ENCODE measurements at regions not wholly inside any gene's neighbourhood (a gene's known extent, or its start where the extent isn't known, plus 50 kb on each side); places are given as distances from the start of the nearest gene placed in this dataset.

- intact Hi-C loops (cut with micrococcal nuclease), result no loop called here
These were observed 262.6 kb upstream of the LYZL1 start for GRCh38 chr10:29026065-29026797.

- intact Hi-C loops (cut with micrococcal nuclease), result no loop called here
These were observed 261.9 kb upstream of the LYZL1 start for GRCh38 chr10:29026802-29027580.

GRCh38 chr10:29028486-29028885 is 260.4 kb upstream of the LYZL1 start:
- intact Hi-C loops (cut with micrococcal nuclease), result no loop called here

- intact Hi-C loops (cut with micrococcal nuclease), result no loop called here
These were observed 258.0 kb upstream of the LYZL1 start for GRCh38 chr10:29030900-29031299.

- intact Hi-C loops (cut with micrococcal nuclease), result no loop called here
These were observed 256.7 kb upstream of the LYZL1 start for GRCh38 chr10:29032169-29032568.

GRCh38 chr10:29033311-29033940 is 255.4 kb upstream of the LYZL1 start:
- intact Hi-C loops (cut with micrococcal nuclease), result no loop called here

GRCh38 chr10:29034592-29034991 is 254.3 kb upstream of the LYZL1 start:
- intact Hi-C loops (cut with micrococcal nuclease), result no loop called here

GRCh38 chr10:29035721-29036120 is 253.1 kb upstream of the LYZL1 start:
- intact Hi-C loops (cut with micrococcal nuclease), result no loop called here

- intact Hi-C loops (cut with micrococcal nuclease), result no loop called here
These were observed 251.3 kb upstream of the LYZL1 start for GRCh38 chr10:29037348-29038113.

- intact Hi-C loops (cut with micrococcal nuclease), result no loop called here
These were observed 249.8 kb upstream of the LYZL1 start for GRCh38 chr10:29039091-29039490.

GRCh38 chr10:29039677-29040189 is 249.1 kb upstream of the LYZL1 start:
- intact Hi-C loops (cut with micrococcal nuclease), result no loop called here

GRCh38 chr10:29041616-29042015 is 247.3 kb upstream of the LYZL1 start:
- intact Hi-C loops (cut with micrococcal nuclease), result no loop called here

- intact Hi-C loops (cut with micrococcal nuclease), result no loop called here
These were observed 240.4 kb upstream of the LYZL1 start for GRCh38 chr10:29048506-29048905.

- intact Hi-C loops (cut with micrococcal nuclease), result no loop called here
These were observed 238.8 kb upstream of the LYZL1 start for GRCh38 chr10:29050081-29050480.

- intact Hi-C loops (cut with micrococcal nuclease), result no loop called here
These were observed 233.8 kb upstream of the LYZL1 start for GRCh38 chr10:29055101-29055500.

- intact Hi-C loops (cut with micrococcal nuclease), result no loop called here
These were observed 232.1 kb upstream of the LYZL1 start for GRCh38 chr10:29056729-29057128.

- intact Hi-C loops (cut with micrococcal nuclease), result no loop called here
These were observed 231.0 kb upstream of the LYZL1 start for GRCh38 chr10:29057822-29058331.

- intact Hi-C loops (cut with micrococcal nuclease), result no loop called here
These were observed 224.8 kb upstream of the LYZL1 start for GRCh38 chr10:29063806-29064644.

- intact Hi-C loops (cut with micrococcal nuclease), result no loop called here
These were observed 224.2 kb upstream of the LYZL1 start for GRCh38 chr10:29064680-29065079.

GRCh38 chr10:29067161-29067560 is 221.7 kb upstream of the LYZL1 start:
- intact Hi-C loops (cut with micrococcal nuclease), result no loop called here

All from T-helper 1 cell treated with Interleukin-12 subunit alpha and Interleukin-12 subunit beta and Interleukin-4 antibody, amounts not matched to agents 30 ng/mL and 1 ng/mL, for 36 hours (primary cell).